Activated B cell treated with CpG ODN at 0.5 μM for 24 hours (primary cell): ENCODE measurements at regions not wholly inside any gene's neighbourhood (a gene's known extent, or its start where the extent isn't known, plus 50 kb on each side); places are given as distances from the start of the nearest gene placed in this dataset.

Experiments
- ATAC-seq: fragments of 200-7000 bp; cut with Tn5 transposase; one replicate; pipeline ENCODE4 v1.10.0; 2021; ENCODE audit warnings: low read depth, mild to moderate bottlenecking, moderate library complexity
- CTCF ChIA-PET: fragments of 350-600 bp; sonication (Branson Sonifier 250); formaldehyde crosslinking; loops from one replicate; lab custom pipeline; 2021; ENCODE audit warnings: antibody characterized with exemption; lab: Charles Lee
- POLR2A ChIA-PET: fragments of 350-600 bp; sonication (Branson Sonifier 250); formaldehyde crosslinking; loops from one replicate; lab custom pipeline; 2021; ENCODE audit warnings: antibody characterized with exemption; lab: Charles Lee
- DNase-seq: peaks from one replicate; pipeline ENCODE4 v3.0.0; 2022
- H3K27ac Mint-ChIP-seq: one replicate; pipeline ENCODE4 v1.8.0; 2020; ENCODE audit warnings: mixed read lengths
- H3K27me3 Mint-ChIP-seq: one replicate; pipeline ENCODE4 v1.8.0; 2021; ENCODE audit warnings: mixed read lengths
- H3K36me3 Mint-ChIP-seq: one replicate; pipeline ENCODE4 v1.8.0; 2021; ENCODE audit warnings: low read depth, mixed read lengths
- H3K4me1 Mint-ChIP-seq: one replicate; pipeline ENCODE4 v1.8.0; 2021; ENCODE audit warnings: mixed read lengths
- H3K4me3 Mint-ChIP-seq: one replicate; pipeline ENCODE4 v1.8.0; 2020; ENCODE audit warnings: mild to moderate bottlenecking, mixed read lengths
- H3K9me3 Mint-ChIP-seq: one replicate; pipeline ENCODE4 v1.8.0; 2020; ENCODE audit warnings: mixed read lengths
- intact Hi-C: fragments of 100-400 bp; cut with micrococcal nuclease; formaldehyde crosslinking; loops from one replicate; pipeline ENCODE4 v1.15.1; 2024
- TF ChIP-seq, protein P1 (sequence below): fragments of 200-600 bp; IDR thresholded peaks from one replicate; pipeline ENCODE4 v1.8.0; 2022; ENCODE audit warnings: antibody characterized with exemption, mild to moderate bottlenecking

- Mint-ChIP-seq H3K36me3 (no peaks in the 10 kb centered on the region), H3K27me3 (no peaks in the 10 kb centered on the region), H3K27ac (no peak overlapping the region), H3K9me3 (peaks cover 3% of the 10 kb centered on the region), H3K4me3 (no peak overlapping the region), H3K4me1 (no peaks in the 10 kb centered on the region)
- ChIA-PET CTCF (no interaction called here), POLR2A (no interaction called here)
- TF ChIP-seq, protein P1, sequence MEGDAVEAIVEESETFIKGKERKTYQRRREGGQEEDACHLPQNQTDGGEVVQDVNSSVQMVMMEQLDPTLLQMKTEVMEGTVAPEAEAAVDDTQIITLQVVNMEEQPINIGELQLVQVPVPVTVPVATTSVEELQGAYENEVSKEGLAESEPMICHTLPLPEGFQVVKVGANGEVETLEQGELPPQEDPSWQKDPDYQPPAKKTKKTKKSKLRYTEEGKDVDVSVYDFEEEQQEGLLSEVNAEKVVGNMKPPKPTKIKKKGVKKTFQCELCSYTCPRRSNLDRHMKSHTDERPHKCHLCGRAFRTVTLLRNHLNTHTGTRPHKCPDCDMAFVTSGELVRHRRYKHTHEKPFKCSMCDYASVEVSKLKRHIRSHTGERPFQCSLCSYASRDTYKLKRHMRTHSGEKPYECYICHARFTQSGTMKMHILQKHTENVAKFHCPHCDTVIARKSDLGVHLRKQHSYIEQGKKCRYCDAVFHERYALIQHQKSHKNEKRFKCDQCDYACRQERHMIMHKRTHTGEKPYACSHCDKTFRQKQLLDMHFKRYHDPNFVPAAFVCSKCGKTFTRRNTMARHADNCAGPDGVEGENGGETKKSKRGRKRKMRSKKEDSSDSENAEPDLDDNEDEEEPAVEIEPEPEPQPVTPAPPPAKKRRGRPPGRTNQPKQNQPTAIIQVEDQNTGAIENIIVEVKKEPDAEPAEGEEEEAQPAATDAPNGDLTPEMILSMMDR = no peak
- DNase-seq = no peak
- no peak for ATAC-seq
- intact Hi-C loops = no loop called here
Observed at GRCh38 chr3:90041995-90042394, 934.6 kb downstream of the EPHA3 start.

DNA sequence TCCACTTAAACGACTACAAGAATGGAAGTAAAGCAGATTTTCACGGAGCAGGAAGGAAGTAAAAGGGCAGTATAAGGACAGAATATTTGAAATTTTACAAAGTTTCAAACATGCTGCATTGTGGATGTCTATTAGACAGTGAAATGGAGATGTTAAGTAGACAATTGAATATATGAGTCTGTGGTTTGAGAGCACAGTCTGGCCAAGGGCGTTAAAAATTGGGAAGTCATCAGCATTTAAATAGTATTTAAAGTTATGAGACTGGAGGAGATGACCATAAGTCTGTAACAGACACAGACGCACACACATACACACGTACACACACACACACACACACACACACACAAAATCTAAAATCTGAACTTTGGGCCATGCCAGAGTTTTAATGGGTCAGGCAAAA lies 935.9 kb downstream of the EPHA3 start:
- POLR2A ChIA-PET = no interaction called here
- TF ChIP-seq, protein P1 = no peak
- Mint-ChIP-seq H3K27me3 (no peaks in the 10 kb centered on the region), H3K27ac (no peak overlapping the region), H3K4me1 (no peaks in the 10 kb centered on the region), H3K9me3 (peaks cover 3% of the 10 kb centered on the region), H3K36me3 (no peaks in the 10 kb centered on the region), H3K4me3 (no peak overlapping the region)
- DNase-seq = no peak
- CTCF ChIA-PET = no interaction called here
- intact Hi-C loops = no loop called here
- ATAC-seq = no peak

- POLR2A ChIA-PET = no interaction called here
- Mint-ChIP-seq H3K4me1 (no peaks in the 10 kb centered on the region), H3K36me3 (no peaks in the 10 kb centered on the region), H3K27me3 (no peaks in the 10 kb centered on the region), H3K4me3 (no peak overlapping the region), H3K9me3 (peaks cover 3% of the 10 kb centered on the region), H3K27ac (no peak overlapping the region)
- CTCF ChIA-PET = no interaction called here
- DNase-seq (no peak), ATAC-seq (no peak)
- TF ChIP-seq, protein P1 = no peak
- intact Hi-C loops = no loop called here
Observed at GRCh38 chr3:90044084-90044816, 936.8 kb downstream of the EPHA3 start.

- Mint-ChIP-seq H3K9me3 (no peaks in the 10 kb centered on the region), H3K36me3 (no peaks in the 10 kb centered on the region), H3K27me3 (no peaks in the 10 kb centered on the region), H3K27ac (no peak overlapping the region), H3K4me1 (no peaks in the 10 kb centered on the region), H3K4me3 (no peak overlapping the region)
- TF ChIP-seq, protein P1 = no peak
- intact Hi-C loops = no loop called here
- ChIA-PET CTCF (no interaction called here), POLR2A (no interaction called here)
- ATAC-seq = no peak
- DNase-seq = no peak
Observed at GRCh38 chr3:90052425-90052950, 945.1 kb downstream of the EPHA3 start.

GRCh38 chr3:90054311-90054710 lies 946.9 kb downstream of the EPHA3 start:
- Mint-ChIP-seq H3K4me3 (no peak overlapping the region), H3K9me3 (peaks cover 3% of the 10 kb centered on the region), H3K36me3 (no peaks in the 10 kb centered on the region), H3K27me3 (no peaks in the 10 kb centered on the region), H3K27ac (no peak overlapping the region), H3K4me1 (no peaks in the 10 kb centered on the region)
- POLR2A ChIA-PET = no interaction called here
- DNase-seq (no peak), ATAC-seq (no peak)
- TF ChIP-seq, protein P1 = no peak
- CTCF ChIA-PET = interaction anchor here (0.7 kb wide), 1 partner anchor 751 kb away, joined by 3 read pairs; no protein-coding TSS in a partner anchor
- intact Hi-C loops = no loop called here
